Endometrial microvascular endothelial cells (primary cell): ENCODE measurements at regions not wholly inside any gene's neighbourhood (a gene's known extent, or its start where the extent isn't known, plus 50 kb on each side); places are given as distances from the start of the nearest gene placed in this dataset.

Experiments used
- in situ Hi-C: cut with HindIII; loops from 2 replicates; pipeline ENCODE4 v1.10.0; 2017; ENCODE audit warnings: low sequenced_read_pairs, low pct_unique_long_range_greater_than_20kb; ENCODE audit errors: inconsistent ontology term

GRCh38 chr5:2047341-2047927 is 164.7 kb upstream of the IRX4 start:
- in situ Hi-C loops: no loop called here

GRCh38 chr5:2044041-2044440 is 161.3 kb upstream of the IRX4 start:
- in situ Hi-C loops: no loop called here

- in situ Hi-C loops: no loop called here
Observed at GRCh38 chr5:2039180-2039531, 156.4 kb upstream of the IRX4 start.

GRCh38 chr5:2038321-2039179 is 155.8 kb upstream of the IRX4 start:
- in situ Hi-C loops: no loop called here

- in situ Hi-C loops: no loop called here
Observed at GRCh38 chr5:2036885-2037284, 154.2 kb upstream of the IRX4 start.

GRCh38 chr5:2032432-2032831 is 149.7 kb upstream of the IRX4 start:
- in situ Hi-C loops: no loop called here

- in situ Hi-C loops: no loop called here
Observed at GRCh38 chr5:2031581-2031980, 148.9 kb upstream of the IRX4 start.

GRCh38 chr5:2030131-2030530 is 147.4 kb upstream of the IRX4 start:
- in situ Hi-C loops: no loop called here

- in situ Hi-C loops: no loop called here
Observed at GRCh38 chr5:2029206-2029605, 146.5 kb upstream of the IRX4 start.

- in situ Hi-C loops: no loop called here
Observed at GRCh38 chr5:2027790-2028189, 145.1 kb upstream of the IRX4 start.

GRCh38 chr5:2024986-2025721 is 142.4 kb upstream of the IRX4 start:
- in situ Hi-C loops: no loop called here

GRCh38 chr5:2023196-2023595 is 140.5 kb upstream of the IRX4 start:
- in situ Hi-C loops: no loop called here

GRCh38 chr5:2022436-2022835 is 139.7 kb upstream of the IRX4 start:
- in situ Hi-C loops: no loop called here

- in situ Hi-C loops: no loop called here
Observed at GRCh38 chr5:2021484-2022176, 138.9 kb upstream of the IRX4 start.

- in situ Hi-C loops: no loop called here
Observed at GRCh38 chr5:2020730-2021129, 138.0 kb upstream of the IRX4 start.

GRCh38 chr5:2019716-2020115 is 137.0 kb upstream of the IRX4 start:
- in situ Hi-C loops: no loop called here

GRCh38 chr5:2018390-2018724 is 135.6 kb upstream of the IRX4 start:
- in situ Hi-C loops: no loop called here

GRCh38 chr5:2017540-2018389 is 135.0 kb upstream of the IRX4 start:
- in situ Hi-C loops: no loop called here

- in situ Hi-C loops: no loop called here
Observed at GRCh38 chr5:2015961-2016360, 133.2 kb upstream of the IRX4 start.
